Left hindlimb (tissue), 1 donor: ENCODE measurements at regions not wholly inside any gene's neighbourhood (a gene's known extent, or its start where the extent isn't known, plus 50 kb on each side); places are given as distances from the start of the nearest gene placed in this dataset.

ENCODE experiments used
- DNase-seq: peaks from one replicate; pipeline ENCODE4 v3.0.0-alpha.2; 2018

GRCh38 chr9:19994296-19994695 is 205.5 kb upstream of the SLC24A2 start:
- no peak for DNase-seq

GRCh38 chr9:19992556-19992955 is 203.7 kb upstream of the SLC24A2 start:
- DNase-seq, result no peak

- DNase-seq, result no peak
Measured at GRCh38 chr9:19989213-19989612, 200.4 kb upstream of the SLC24A2 start.

GRCh38 chr9:19988281-19988680 is 199.4 kb upstream of the SLC24A2 start:
- DNase-seq, result no peak

- DNase-seq, result no peak
Measured at GRCh38 chr9:19985081-19985480, 196.2 kb upstream of the SLC24A2 start.

GRCh38 chr9:19976226-19976625 is 187.4 kb upstream of the SLC24A2 start:
- no peak for DNase-seq

GRCh38 chr9:19975499-19975898 is 186.7 kb upstream of the SLC24A2 start:
- DNase-seq, result no peak

GRCh38 chr9:19969721-19970120 is 180.9 kb upstream of the SLC24A2 start:
- DNase-seq, result no peak

- no peak for DNase-seq
Measured at GRCh38 chr9:19967888-19968459, 179.1 kb upstream of the SLC24A2 start.

GRCh38 chr9:19967216-19967887 is 178.5 kb upstream of the SLC24A2 start:
- no peak for DNase-seq

GRCh38 chr9:19965336-19965735 is 176.5 kb upstream of the SLC24A2 start:
- no peak for DNase-seq

GRCh38 chr9:19947996-19948395 is 159.2 kb upstream of the SLC24A2 start:
- DNase-seq, result no peak

GRCh38 chr9:19946441-19947109 is 157.7 kb upstream of the SLC24A2 start:
- DNase-seq, result no peak

GRCh38 chr9:19941874-19942273 is 153.0 kb upstream of the SLC24A2 start:
- DNase-seq, result no peak

- no peak for DNase-seq
Measured at GRCh38 chr9:19940811-19941535, 152.1 kb upstream of the SLC24A2 start.

- no peak for DNase-seq
Measured at GRCh38 chr9:19939734-19940278, 151.0 kb upstream of the SLC24A2 start.

- DNase-seq, result no peak
Measured at GRCh38 chr9:19938990-19939733, 150.3 kb upstream of the SLC24A2 start.

GRCh38 chr9:19937121-19937520 is 148.3 kb upstream of the SLC24A2 start:
- DNase-seq, result no peak

GRCh38 chr9:19936598-19936997 is 147.8 kb upstream of the SLC24A2 start:
- no peak for DNase-seq

GRCh38 chr9:19935422-19935821 is 146.6 kb upstream of the SLC24A2 start:
- no peak for DNase-seq

- DNase-seq, result peak; percentile 37
Measured at GRCh38 chr9:19934301-19934871, 145.5 kb upstream of the SLC24A2 start.
